ENCODE measurements at regions not wholly inside any gene's neighbourhood (a gene's known extent, or its start where the extent isn't known, plus 50 kb on each side); places are given as distances from the start of the nearest gene placed in this dataset.
"Not testable (repeated sequence)": the region's sequence is repeated elsewhere in the genome, so short reads cannot be mapped to it uniquely, and the experiment has no call there.

- not testable (repeated sequence) for DNase-seq
These were observed 89.8 kb upstream of the DDHD1 start for GRCh38 chr14:53242898-53243297.

- DNase-seq: no peak
These were observed 84.4 kb upstream of the DDHD1 start for GRCh38 chr14:53237488-53237887.

DNA sequence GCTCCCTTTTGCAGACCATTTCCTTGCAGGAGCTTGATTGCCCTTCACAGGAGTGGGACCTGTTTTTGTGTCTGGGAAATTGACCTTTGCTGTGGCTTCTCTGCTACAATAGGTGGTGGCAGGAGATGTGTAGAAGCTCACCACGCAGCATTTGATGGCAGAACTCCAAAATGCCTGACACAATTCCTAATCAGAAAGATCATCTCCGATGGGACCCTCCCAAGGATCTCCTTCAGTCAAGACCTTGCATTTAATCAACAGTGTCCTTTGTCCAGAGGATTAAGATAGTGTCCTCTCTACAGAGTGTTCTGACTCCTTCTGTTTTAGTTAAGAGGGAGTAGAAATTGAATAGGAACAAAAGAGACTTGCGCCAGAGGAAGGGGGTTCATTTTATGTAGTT, 83.6 kb upstream of the DDHD1 start:
- no peak for DNase-seq

DNA sequence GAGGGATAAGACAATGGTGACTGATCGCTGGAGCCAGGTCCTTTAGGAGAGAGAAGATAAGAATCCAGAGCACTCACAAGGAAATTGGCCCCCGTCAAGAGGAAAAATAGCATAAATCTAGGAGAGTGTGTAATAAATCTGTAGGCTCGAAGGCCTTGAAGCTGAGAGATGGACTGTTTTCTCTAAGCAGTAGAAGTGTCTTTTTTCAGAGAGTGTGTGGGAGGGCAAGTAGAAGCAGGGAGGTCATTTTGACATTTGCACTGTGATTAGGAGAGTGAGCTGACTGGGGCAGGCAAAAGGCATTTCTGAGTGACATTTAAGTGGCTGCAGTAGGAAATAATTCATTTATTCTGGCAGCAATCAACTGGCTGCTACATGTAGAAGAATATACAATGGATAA, 78.0 kb upstream of the DDHD1 start:
- no peak for DNase-seq

DNA sequence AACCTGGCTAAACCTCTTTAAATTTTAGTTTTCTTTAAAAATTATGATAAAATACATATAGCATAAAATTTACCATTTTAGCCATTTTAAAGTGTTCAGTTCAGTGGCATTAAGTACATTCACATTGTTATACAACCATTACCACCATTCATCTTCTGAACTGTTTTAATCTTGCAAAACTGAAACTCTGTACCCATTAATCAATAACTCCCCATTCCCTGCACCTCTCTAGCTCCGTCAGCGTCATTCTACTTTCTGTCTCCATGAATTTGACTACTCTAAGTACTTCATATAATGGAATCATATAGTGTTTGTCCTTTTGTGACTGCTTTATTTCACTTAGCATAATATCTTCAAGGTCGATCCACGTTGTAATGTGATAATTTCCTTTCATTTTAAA, 75.8 kb upstream of the DDHD1 start:
- no peak for DNase-seq

DNA sequence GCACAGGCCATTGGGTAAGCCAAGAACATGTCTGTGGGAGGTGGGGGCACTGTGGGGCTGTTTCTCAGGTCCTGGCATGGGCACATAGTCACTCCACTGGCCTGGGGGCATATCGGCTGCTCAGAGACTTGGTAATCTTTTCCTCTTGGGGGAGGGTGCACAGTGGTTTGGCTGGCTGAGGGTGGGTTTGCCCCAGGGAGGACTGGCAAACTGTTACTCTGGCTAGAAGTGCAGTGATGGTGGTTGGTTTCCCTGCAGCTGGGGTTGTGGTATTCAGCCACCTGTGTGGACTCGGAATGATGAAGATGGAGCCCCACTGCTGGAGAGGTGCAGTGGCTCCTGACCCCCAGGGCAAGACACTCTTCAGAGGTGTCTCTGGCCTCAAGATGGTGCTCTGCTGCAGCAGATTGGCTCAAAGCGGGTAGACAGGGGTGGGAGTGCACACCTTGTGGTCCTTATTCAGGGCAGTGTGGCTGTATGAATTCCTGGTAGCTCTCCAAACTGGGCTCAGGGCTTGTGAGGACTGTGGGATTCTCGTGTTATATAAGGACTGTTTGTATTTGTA, 74.1 kb upstream of the DDHD1 start:
- no peak for DNase-seq

GRCh38 chr14:53226553-53226952, 73.4 kb upstream of the DDHD1 start:
- no peak for DNase-seq

DNA sequence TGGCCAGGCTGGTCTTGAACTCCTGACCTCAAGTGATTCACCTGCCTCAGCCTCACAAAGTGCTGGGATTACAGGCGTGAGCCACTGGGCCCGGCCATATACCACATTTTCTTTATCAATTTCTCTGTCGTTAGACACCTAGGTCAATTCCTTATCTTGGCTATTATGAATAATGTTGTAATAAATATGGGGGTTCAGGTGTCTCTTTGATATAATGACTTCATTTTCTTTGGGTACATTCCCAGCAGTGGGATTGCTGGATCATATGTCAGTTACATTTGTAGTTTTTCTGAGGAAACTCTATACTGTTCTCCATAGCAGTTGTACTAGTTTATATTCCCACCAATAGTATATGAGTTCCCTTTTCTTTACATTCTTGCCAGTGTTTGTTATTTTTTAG, 67.8 kb upstream of the DDHD1 start:
- no peak for DNase-seq

DNA sequence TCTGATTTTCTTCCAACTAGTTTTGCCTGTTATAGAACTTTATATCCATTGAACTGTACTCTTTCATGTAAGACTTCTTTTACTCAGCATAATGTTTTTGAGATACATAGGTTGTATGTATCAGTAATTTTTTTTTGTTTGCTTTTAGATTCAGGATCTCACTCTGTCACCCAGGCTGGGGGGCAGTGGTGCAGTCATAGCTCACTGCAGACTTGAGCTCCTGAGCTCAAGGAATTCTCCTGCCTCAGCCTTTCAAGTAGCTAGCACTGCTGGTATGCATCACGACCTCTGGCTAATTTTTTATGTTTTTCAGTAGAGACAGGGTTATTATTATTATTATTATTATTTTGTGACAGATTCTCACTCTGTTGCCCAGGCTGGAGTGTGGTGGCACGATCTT, 65.0 kb upstream of the DDHD1 start:
- DNase-seq: no peak

DNA sequence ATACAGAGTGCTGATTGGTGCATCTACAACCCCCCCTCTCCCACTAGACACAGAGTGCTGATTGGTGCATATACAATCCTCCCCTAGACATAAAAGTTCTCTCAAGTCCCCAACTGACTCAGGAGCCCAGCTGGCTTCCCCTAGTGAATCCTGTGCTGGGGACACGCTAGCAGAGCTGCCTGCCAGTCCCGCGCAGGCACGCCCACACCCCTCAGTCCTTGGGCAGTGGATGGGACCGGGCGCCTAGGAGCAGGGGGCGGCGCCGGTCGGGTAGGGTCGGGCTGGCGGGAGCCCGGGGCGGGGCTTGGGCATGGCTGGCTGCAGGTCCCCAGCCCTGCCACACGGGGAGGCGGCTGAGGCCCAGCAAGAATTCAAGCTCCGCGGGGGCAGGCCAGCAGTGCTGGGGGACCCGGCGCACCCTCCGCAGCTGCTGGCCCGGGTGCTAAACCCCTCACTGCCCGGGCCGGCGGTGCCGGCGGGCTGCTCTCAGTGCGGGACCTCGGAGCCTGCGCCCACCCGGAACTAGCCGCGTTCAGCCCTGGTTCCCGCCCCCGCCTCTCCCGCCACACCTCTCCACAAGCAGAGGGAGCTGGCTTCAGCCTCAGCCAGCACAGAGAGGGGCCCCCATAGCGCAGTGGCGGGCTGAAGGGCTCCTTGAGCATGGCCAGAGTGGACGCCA, 64.3 kb upstream of the DDHD1 start:
- DNase-seq: peak; percentile 41

- not testable (repeated sequence) for DNase-seq
These were observed 63.8 kb upstream of the DDHD1 start for GRCh38 chr14:53216955-53217315.

DNA sequence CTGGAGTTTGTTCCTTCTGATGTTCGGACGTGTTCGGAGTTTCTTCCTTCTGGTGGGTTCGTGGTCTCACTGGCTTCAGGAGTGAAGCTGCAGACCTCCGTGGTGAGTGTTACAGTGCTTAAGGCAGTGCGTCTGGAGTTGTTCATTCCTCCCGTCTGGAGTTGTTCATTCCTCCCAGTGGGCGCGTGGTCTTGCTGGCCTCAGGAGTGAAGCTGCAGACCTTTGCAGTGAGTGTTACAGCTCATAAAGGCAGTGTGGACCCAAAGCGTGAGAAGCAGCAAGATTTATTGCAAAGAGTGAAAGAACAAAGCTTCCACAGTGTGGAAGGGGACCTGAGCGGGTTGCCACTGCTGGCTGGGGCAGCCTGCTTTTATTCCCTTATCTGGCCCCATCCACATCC, 63.4 kb upstream of the DDHD1 start:
- DNase-seq: not testable (repeated sequence)

GRCh38 chr14:53215101-53215500, 62.0 kb upstream of the DDHD1 start:
- no peak for DNase-seq

DNA sequence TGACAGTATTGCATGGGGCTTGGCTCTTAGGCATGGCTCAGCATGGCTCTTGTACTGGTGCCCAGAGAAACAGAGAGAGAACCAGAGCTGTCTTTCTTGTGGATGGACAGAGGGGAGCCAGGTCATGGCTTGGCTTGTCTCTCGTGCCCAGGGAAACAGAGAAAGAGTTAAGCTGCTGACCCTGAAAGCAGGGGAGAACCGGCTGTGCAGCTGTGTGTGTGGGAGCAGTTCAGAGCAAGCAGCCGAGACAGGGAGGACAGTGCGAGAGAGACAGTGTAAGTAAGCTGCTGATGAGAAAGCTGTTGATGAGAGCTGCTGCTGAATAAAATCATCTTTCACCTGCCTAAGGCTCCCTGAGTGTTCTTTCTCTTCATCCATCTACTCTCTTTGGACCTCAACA, 61.3 kb upstream of the DDHD1 start:
- DNase-seq: no peak

- no peak for DNase-seq
These were observed 60.6 kb upstream of the DDHD1 start for GRCh38 chr14:53213761-53214160.

GRCh38 chr14:53209370-53209769, 56.2 kb upstream of the DDHD1 start:
- DNase-seq: no peak
